RWPE2 (cell line): ENCODE measurements at regions not wholly inside any gene's neighbourhood (a gene's known extent, or its start where the extent isn't known, plus 50 kb on each side); places are given as distances from the start of the nearest gene placed in this dataset.

Experiments used
- ATAC-seq: fragments of 200-7000 bp; cut with Tn5 transposase; 3 replicates; pipeline ENCODE4 v1.9.1; 2021; ENCODE audit warnings: low read depth
- DNase-seq: peaks from one replicate; pipeline ENCODE4 v3.0.0-alpha.2; 2020; ENCODE audit warnings: low spot score
- H3K27ac ChIP-seq: fragments of 450-650 bp; 2 replicates; pipeline ENCODE4 v1.5.1; 2017; ENCODE audit warnings: mild to moderate bottlenecking; ENCODE audit not compliant: poor library complexity, severe bottlenecking
- H3K27me3 ChIP-seq: fragments of 250-450 bp; sonication (Bioruptor Pico); 2 replicates; pipeline ENCODE4 v1.5.1; 2021; ENCODE audit warnings: mild to moderate bottlenecking, moderate library complexity; ENCODE audit not compliant: insufficient read depth, poor library complexity, severe bottlenecking
- H3K36me3 ChIP-seq: fragments of 250-450 bp; sonication (Bioruptor Pico); 2 replicates; pipeline ENCODE4 v1.5.1; 2020; ENCODE audit warnings: low read depth, mild to moderate bottlenecking, moderate library complexity
- H3K4me1 ChIP-seq: fragments of 250-450 bp; sonication (Bioruptor Pico); 2 replicates; pipeline ENCODE4 v1.5.1; 2021; ENCODE audit warnings: mild to moderate bottlenecking, moderate library complexity; ENCODE audit not compliant: insufficient read depth, poor library complexity, severe bottlenecking
- H3K4me3 ChIP-seq: fragments of 250-450 bp; sonication (Bioruptor Pico); 2 replicates; pipeline ENCODE4 v1.5.1; 2021; ENCODE audit warnings: mild to moderate bottlenecking, moderate library complexity; ENCODE audit not compliant: severe bottlenecking
- H3K9me3 ChIP-seq: fragments of 250-450 bp; sonication (Bioruptor Pico); 2 replicates; pipeline ENCODE4 v1.5.1; 2021; ENCODE audit warnings: mild to moderate bottlenecking, moderate library complexity; ENCODE audit not compliant: severe bottlenecking
- CTCF ChIP-seq: fragments of 450-650 bp; IDR thresholded peaks from one replicate; pipeline ENCODE4 v1.5.1; 2017; ENCODE audit warnings: mild to moderate bottlenecking, moderate library complexity; ENCODE audit not compliant: poor library complexity, severe bottlenecking

DNA sequence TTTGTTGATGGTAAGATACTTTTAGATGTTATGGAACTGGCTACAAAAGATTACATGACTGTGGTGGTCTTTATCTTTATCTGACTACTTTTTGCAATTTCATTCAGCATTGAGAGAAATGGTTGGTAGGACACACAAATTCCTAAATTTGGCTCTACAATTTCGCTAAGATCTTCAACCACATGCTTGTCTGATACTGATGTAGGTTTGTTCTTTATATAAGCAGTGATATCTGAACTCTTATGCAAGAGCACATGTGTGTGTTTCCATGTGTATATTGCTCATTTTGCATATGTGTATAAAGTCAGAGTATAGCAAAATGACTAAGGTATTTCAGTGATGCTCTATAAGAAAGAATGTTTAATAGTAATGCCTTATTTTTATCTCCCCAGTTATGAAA is 501.5 kb downstream of the ARL4A start:
- H3K27ac ChIP-seq: no peak overlapping the region
- no peak for TF ChIP-seq CTCF
- H3K36me3 ChIP-seq: no peaks in the 10 kb centered on the region
- DNase-seq (no peak), ATAC-seq (no peak)
- no peaks in the 10 kb centered on the region for H3K9me3 ChIP-seq
- no peak overlapping the region for H3K4me3 ChIP-seq
- no peaks in the 10 kb centered on the region for H3K4me1 ChIP-seq
- H3K27me3 ChIP-seq: no peaks in the 10 kb centered on the region

DNA sequence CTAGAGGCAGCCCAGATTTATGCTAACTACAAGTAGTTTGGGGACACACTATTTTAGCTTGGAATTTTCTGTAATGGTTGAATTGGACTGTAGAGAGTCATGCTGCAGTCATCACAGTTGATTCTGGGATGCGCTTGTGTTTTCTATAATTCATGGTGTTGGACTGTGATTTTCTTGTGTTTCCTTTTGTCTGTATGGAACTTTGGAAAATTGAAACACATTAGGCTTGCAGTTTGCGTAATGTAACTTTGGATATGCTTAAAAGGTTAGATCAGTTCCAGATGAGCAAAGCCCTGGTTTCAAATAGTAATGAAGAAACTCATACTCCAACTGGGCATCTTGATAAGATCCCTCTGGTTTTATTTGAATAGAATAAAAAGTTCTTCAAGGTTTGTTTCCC is 502.2 kb downstream of the ARL4A start:
- DNase-seq (no peak), ATAC-seq (no peak)
- no peak overlapping the region for H3K27ac ChIP-seq
- H3K9me3 ChIP-seq: no peaks in the 10 kb centered on the region
- no peaks in the 10 kb centered on the region for H3K36me3 ChIP-seq
- no peak overlapping the region for H3K4me3 ChIP-seq
- H3K4me1 ChIP-seq: no peaks in the 10 kb centered on the region
- no peaks in the 10 kb centered on the region for H3K27me3 ChIP-seq
- TF ChIP-seq CTCF: no peak

GRCh38 chr7:13197501-13197900 is 510.1 kb downstream of the ARL4A start:
- Histone ChIP-seq H3K27ac (no peak overlapping the region), H3K4me3 (no peak overlapping the region), H3K27me3 (peaks cover 5% of the 10 kb centered on the region), H3K36me3 (no peaks in the 10 kb centered on the region), H3K4me1 (no peaks in the 10 kb centered on the region), H3K9me3 (no peaks in the 10 kb centered on the region)
- DNase-seq (no peak), ATAC-seq (no peak)
- TF ChIP-seq CTCF: no peak

DNA sequence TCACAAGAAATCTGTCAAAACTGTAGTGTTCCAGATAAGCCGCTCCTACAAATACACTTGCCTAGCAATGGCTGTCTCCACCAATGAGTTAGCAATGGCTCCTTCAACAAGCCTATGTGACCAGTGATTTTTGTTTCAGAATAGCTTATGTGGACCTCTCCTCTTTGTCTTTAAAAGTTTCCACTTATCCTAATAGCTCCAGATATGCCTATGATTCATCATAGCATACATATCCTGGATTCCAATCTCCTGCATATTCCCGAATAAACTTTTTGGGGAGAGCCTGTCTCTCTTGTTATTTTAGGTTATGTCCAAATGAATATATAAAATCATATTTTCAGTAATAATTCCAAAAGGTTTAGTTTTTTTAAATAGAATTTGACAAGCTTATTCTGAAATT is 510.6 kb downstream of the ARL4A start:
- TF ChIP-seq CTCF: no peak
- Histone ChIP-seq H3K36me3 (no peaks in the 10 kb centered on the region), H3K27ac (no peak overlapping the region), H3K4me3 (no peak overlapping the region), H3K9me3 (no peaks in the 10 kb centered on the region), H3K27me3 (peaks cover 5% of the 10 kb centered on the region), H3K4me1 (no peaks in the 10 kb centered on the region)
- DNase-seq: no peak
- ATAC-seq: no peak

- H3K9me3 ChIP-seq: no peaks in the 10 kb centered on the region
- no peak overlapping the region for H3K27ac ChIP-seq
- H3K27me3 ChIP-seq: peaks cover 5% of the 10 kb centered on the region
- no peak for TF ChIP-seq CTCF
- ATAC-seq (no peak), DNase-seq (no peak)
- no peaks in the 10 kb centered on the region for H3K4me1 ChIP-seq
- H3K36me3 ChIP-seq: no peaks in the 10 kb centered on the region
- no peak overlapping the region for H3K4me3 ChIP-seq
Measured at GRCh38 chr7:13198727-13199126, 511.3 kb downstream of the ARL4A start.
